Kidney tubule cell (primary cell): ENCODE measurements at regions not wholly inside any gene's neighbourhood (a gene's known extent, or its start where the extent isn't known, plus 50 kb on each side); places are given as distances from the start of the nearest gene placed in this dataset.
A peak's percentile ranks its signal among the peaks of the same experiment; 100 is the strongest.

Experiments
- DNase-seq: peaks from one replicate; pipeline ENCODE4 v3.0.0-alpha.2; 2018; ENCODE audit warnings: low spot score

- peak; percentile 9 for DNase-seq
These were observed 124.2 kb downstream of the INHBA start for GRCh38 chr7:41578700-41579099.

- DNase-seq: no peak
These were observed 126.7 kb downstream of the INHBA start for GRCh38 chr7:41576166-41576565.

GRCh38 chr7:41574377-41574776, 128.5 kb downstream of the INHBA start:
- DNase-seq: no peak

GRCh38 chr7:41573862-41574261, 129.0 kb downstream of the INHBA start:
- DNase-seq: no peak

GRCh38 chr7:41573443-41573842, 129.4 kb downstream of the INHBA start:
- DNase-seq: no peak

GRCh38 chr7:41573015-41573414, 129.9 kb downstream of the INHBA start:
- peak; percentile 36 for DNase-seq

GRCh38 chr7:41571573-41571972, 131.3 kb downstream of the INHBA start:
- no peak for DNase-seq

GRCh38 chr7:41570766-41571165, 132.1 kb downstream of the INHBA start:
- no peak for DNase-seq

- no peak for DNase-seq
These were observed 134.8 kb downstream of the INHBA start for GRCh38 chr7:41568135-41568534.

- no peak for DNase-seq
These were observed 135.2 kb downstream of the INHBA start for GRCh38 chr7:41567731-41568114.

GRCh38 chr7:41567031-41567730, 135.7 kb downstream of the INHBA start:
- DNase-seq: no peak

GRCh38 chr7:41566581-41566980, 136.3 kb downstream of the INHBA start:
- no peak for DNase-seq

- no peak for DNase-seq
These were observed 137.2 kb downstream of the INHBA start for GRCh38 chr7:41565655-41566054.

- DNase-seq: no peak
These were observed 143.5 kb downstream of the INHBA start for GRCh38 chr7:41559426-41559825.

GRCh38 chr7:41554481-41554880, 148.4 kb downstream of the INHBA start:
- DNase-seq: no peak

GRCh38 chr7:41550046-41550445, 152.8 kb downstream of the INHBA start:
- DNase-seq: peak; percentile 71

- no peak for DNase-seq
These were observed 158.6 kb downstream of the INHBA start for GRCh38 chr7:41544241-41544640.

- DNase-seq: no peak
These were observed 162.3 kb downstream of the INHBA start for GRCh38 chr7:41540601-41541000.

- no peak for DNase-seq
These were observed 163.8 kb downstream of the INHBA start for GRCh38 chr7:41538810-41539724.

GRCh38 chr7:41536873-41537665, 165.8 kb downstream of the INHBA start:
- DNase-seq: no peak

GRCh38 chr7:41536122-41536872, 166.6 kb downstream of the INHBA start:
- no peak for DNase-seq

GRCh38 chr7:41529831-41530230, 173.1 kb downstream of the INHBA start:
- DNase-seq: no peak
